ENCODE measurements at regions not wholly inside any gene's neighbourhood (a gene's known extent, or its start where the extent isn't known, plus 50 kb on each side); places are given as distances from the start of the nearest gene placed in this dataset.

GRCh38 chr14:49339130-49339529 is 247.1 kb downstream of the RPS29 start:
- no peaks in the 10 kb centered on the region for H3K9me2 ChIP-seq
- no peaks in the 10 kb centered on the region for H3F3A ChIP-seq (replicated peaks; ENCODE audit: insufficient read depth)
- no peak overlapping the region for H3K4me3 ChIP-seq (ENCODE audit: low read depth in 2 of 2, low read length in 1 of 2)
- no peak for DNase-seq
- CTCF ChIA-PET = no interaction called here
- H3K27me3 ChIP-seq (ENCODE audit: insufficient read depth) = no peaks in the 10 kb centered on the region
- 27% methylated on average over 3 of the region's 3 CpGs for WGBS (ENCODE audit: low lambda C conversion rate)
- H3K4me1 ChIP-seq (ENCODE audit: control insufficient read depth in 1 of 2, insufficient read depth in 2 of 2, low read depth in 1 of 2, low read length in 1 of 2) = no peaks in the 10 kb centered on the region
- no peaks in the 10 kb centered on the region for H3K9me3 ChIP-seq
- TF ChIP-seq REST (IDR thresholded peaks at IDR 0.05; ENCODE audit: low read depth, low read length) (no peak), GABPA (IDR thresholded peaks at IDR 0.05; ENCODE audit: low read depth) (no peak), TCF12 (IDR thresholded peaks at IDR 0.05) (no peak), NFIC (IDR thresholded peaks at IDR 0.05; ENCODE audit: borderline replicate concordance) (no peak), TAF1 (IDR thresholded peaks at IDR 0.05; ENCODE audit: borderline replicate concordance, low read depth, low read length) (no peak)
- H4K20me1 ChIP-seq (ENCODE audit: insufficient read depth) = no peaks in the 10 kb centered on the region
- no peak overlapping the region for H3K27ac ChIP-seq (ENCODE audit: low read depth in 2 of 2, low read length in 1 of 2)
- H3K36me3 ChIP-seq (replicated peaks in 1 of 2; ENCODE audit: control insufficient read depth in 1 of 2, insufficient read depth in 2 of 2, low read length in 1 of 2) = no peaks in the 10 kb centered on the region
- no peak overlapping the region for H3K9ac ChIP-seq
- no peaks in the 10 kb centered on the region for H3K79me2 ChIP-seq (ENCODE audit: insufficient read depth)
- no peak overlapping the region for H2AFZ ChIP-seq (ENCODE audit: low read depth)
- H3K4me2 ChIP-seq = no peak overlapping the region
- POLR2A ChIA-PET = no interaction called here

GRCh38 chr14:49319810-49320209 is 266.4 kb downstream of the RPS29 start:
- Histone ChIP-seq H3K27me3 (ENCODE audit: insufficient read depth) (no peaks in the 10 kb centered on the region), H3K4me3 (ENCODE audit: low read depth in 2 of 2, low read length in 1 of 2) (no peak overlapping the region), H3F3A (replicated peaks; ENCODE audit: insufficient read depth) (no peaks in the 10 kb centered on the region), H3K9me3 (no peaks in the 10 kb centered on the region), H3K4me2 (no peak overlapping the region), H3K79me2 (ENCODE audit: insufficient read depth) (no peaks in the 10 kb centered on the region), H3K36me3 (replicated peaks in 1 of 2; ENCODE audit: control insufficient read depth in 1 of 2, insufficient read depth in 2 of 2, low read length in 1 of 2) (no peaks in the 10 kb centered on the region), H3K9ac (no peak overlapping the region), H3K9me2 (no peaks in the 10 kb centered on the region), H4K20me1 (ENCODE audit: insufficient read depth) (no peaks in the 10 kb centered on the region), H3K4me1 (ENCODE audit: control insufficient read depth in 1 of 2, insufficient read depth in 2 of 2, low read depth in 1 of 2, low read length in 1 of 2) (no peaks in the 10 kb centered on the region; a peak in 1 of 4 replicates), H2AFZ (ENCODE audit: low read depth) (no peak overlapping the region), H3K27ac (ENCODE audit: low read depth in 2 of 2, low read length in 1 of 2) (no peak overlapping the region)
- DNase-seq = no peak
- CTCF ChIA-PET = interaction anchor here (3.9 kb wide), 1 partner anchor 14 kb away, joined by 14 read pairs; no protein-coding TSS in a partner anchor
- 4% methylated on average over 3 of the region's 3 CpGs for WGBS (ENCODE audit: low lambda C conversion rate)
- POLR2A ChIA-PET = no interaction called here
- no peak for TF ChIP-seq RFX5 (IDR thresholded peaks at IDR 0.05; ENCODE audit: low read length)
- TF ChIP-seq PBX3 (IDR thresholded peaks at IDR 0.05) = no peak
- no peak for TF ChIP-seq FOXJ3 (CRISPR knock-in tag; IDR thresholded peaks at IDR 0.05)

Data from SK-N-SH (cell line).